ENCODE measurements at regions not wholly inside any gene's neighbourhood (a gene's known extent, or its start where the extent isn't known, plus 50 kb on each side); places are given as distances from the start of the nearest gene placed in this dataset.

- DNase-seq = no peak
These were observed 217.3 kb downstream of the RBFOX3 start for GRCh38 chr17:79393358-79394052.

- DNase-seq = no peak
These were observed 218.3 kb downstream of the RBFOX3 start for GRCh38 chr17:79392598-79392997.

- DNase-seq = peak; percentile 17
These were observed 219.2 kb downstream of the RBFOX3 start for GRCh38 chr17:79391376-79392233.

- DNase-seq = no peak
These were observed 221.0 kb downstream of the RBFOX3 start for GRCh38 chr17:79389896-79390295.

GRCh38 chr17:79388556-79389295 is 222.1 kb downstream of the RBFOX3 start:
- DNase-seq = no peak

DNA sequence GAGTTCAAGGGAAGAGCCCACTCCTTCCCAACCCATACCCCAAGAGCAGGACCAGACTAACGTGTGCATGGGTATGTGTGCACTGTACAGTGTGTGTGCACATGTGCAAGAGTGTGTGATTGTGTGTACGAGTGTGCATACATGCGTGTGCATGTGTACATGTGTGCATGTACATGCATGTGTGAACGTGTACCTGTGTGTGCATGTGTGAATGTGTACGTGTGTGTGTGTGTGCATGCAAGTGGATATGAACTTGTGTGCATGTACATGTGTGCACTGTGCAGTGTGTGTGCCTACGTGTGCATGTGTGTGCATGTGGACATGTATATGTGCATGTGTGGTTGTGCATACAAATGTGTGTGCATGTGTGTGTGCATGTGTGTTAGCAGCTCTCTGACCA is 223.1 kb downstream of the RBFOX3 start:
- no peak for DNase-seq

- DNase-seq = no peak
These were observed 224.8 kb downstream of the RBFOX3 start for GRCh38 chr17:79385962-79386563.

GRCh38 chr17:79382313-79382712 is 228.5 kb downstream of the RBFOX3 start:
- DNase-seq = no peak

GRCh38 chr17:79379700-79380445 is 231.0 kb downstream of the RBFOX3 start:
- no peak for DNase-seq

GRCh38 chr17:79377230-79377786 is 233.5 kb downstream of the RBFOX3 start:
- no peak for DNase-seq

DNA sequence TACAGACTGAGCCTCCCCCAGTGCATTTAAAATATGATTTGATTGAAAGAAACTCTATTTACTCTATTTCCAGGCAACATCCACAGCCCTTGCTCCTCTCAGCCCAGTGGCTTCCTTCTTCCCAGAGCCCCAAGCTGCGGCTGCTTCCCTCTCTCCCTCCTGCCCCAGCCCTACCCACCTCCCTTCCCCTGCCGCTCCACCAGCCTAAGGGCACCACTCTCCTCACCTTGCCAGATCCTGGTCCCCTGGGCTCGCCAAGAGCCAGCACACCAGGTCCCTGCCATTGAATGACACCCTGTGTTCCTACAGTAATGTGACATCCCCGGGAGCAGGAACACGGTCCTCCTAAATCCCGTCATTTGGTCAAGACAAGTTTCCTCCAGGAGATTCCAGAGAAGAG is 236.0 kb downstream of the RBFOX3 start:
- no peak for DNase-seq

- no peak for DNase-seq
These were observed 236.7 kb downstream of the RBFOX3 start for GRCh38 chr17:79374087-79374689.

DNA sequence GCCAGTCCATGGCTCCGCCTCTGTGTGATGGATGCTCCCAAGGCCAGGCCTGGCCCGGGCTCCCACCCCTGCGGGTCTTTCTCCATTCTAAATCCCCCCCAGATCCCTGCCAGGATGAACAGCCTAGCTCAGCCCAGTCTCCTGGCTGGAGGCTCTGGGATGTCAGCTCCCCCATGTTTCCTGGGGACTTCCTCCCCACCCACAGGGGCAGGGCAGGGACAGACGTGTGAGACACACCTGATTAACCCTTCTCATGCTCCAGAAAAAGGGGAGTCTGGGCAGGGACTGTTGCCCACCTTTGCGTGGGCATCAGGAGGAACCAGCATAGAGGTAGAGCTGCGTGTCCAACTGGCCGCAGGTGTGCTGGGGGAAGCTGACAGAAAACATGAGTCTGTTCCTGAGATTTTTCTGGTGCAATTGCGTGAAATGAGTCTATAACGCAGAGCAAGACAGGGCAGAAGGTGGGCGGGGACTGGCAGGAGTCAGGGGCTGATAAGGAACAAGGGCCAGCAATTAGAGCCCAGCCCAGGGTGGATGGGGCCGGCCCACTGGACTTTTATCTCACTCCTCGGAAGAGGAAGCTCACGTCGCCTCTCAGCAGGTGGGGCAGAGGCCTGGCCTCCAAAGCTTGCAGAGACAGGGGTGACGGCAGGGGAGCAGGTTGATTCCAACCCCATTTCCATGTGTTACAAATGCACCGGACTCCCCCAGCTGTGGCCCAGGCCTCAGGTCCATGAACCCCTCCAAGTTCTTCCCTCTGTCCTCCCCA is 238.2 kb downstream of the RBFOX3 start:
- DNase-seq = no peak

DNA sequence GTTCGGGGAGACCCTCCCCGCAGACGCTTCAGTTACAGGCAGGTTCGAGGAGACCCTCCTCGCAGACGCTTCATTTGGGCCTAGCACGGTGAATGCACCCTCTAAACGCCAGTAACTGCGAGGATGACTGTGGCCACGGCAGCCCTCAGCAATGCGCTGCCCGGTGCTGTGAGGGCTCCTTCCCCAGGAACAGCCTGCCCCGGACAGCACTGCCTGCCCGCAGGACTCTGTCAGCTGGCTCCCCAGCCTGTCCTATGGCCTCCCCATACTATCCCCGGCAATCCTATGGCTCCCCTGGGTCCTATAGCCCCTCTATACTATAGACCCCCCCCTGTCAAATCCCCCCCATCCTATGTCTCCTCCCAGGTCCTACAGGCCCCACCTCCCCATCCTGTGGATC is 238.9 kb downstream of the RBFOX3 start:
- DNase-seq = no peak

- no peak for DNase-seq
These were observed 240.3 kb downstream of the RBFOX3 start for GRCh38 chr17:79370594-79370993.

- no peak for DNase-seq
These were observed 240.7 kb downstream of the RBFOX3 start for GRCh38 chr17:79370126-79370525.

DNA sequence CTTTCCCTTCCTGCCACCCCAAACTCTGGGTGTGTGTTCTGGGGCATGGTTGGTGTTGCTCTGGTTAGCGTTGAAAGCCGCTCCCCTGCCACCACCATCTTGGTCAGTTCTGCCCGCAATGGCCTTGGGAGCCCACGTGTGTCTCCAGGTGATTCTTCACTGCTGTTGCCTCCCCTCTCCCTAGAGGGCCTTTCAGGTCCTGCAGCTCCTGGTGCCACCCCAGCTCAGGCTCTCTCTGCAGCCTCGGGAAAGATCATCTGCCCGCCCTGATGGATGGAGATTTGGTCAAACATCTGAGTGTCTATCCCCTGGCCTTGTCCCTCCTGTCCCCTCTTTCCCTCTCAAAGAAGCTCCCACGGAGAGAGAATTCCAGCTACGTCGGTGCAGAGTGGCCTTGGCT is 241.3 kb downstream of the RBFOX3 start:
- DNase-seq = no peak

- DNase-seq = no peak
These were observed 241.8 kb downstream of the RBFOX3 start for GRCh38 chr17:79369001-79369400.

GRCh38 chr17:79368521-79368920 is 242.3 kb downstream of the RBFOX3 start:
- no peak for DNase-seq

- no peak for DNase-seq
These were observed 243.8 kb downstream of the RBFOX3 start for GRCh38 chr17:79366988-79367571.
